ENCODE measurements at regions not wholly inside any gene's neighbourhood (a gene's known extent, or its start where the extent isn't known, plus 50 kb on each side); places are given as distances from the start of the nearest gene placed in this dataset.

DNA sequence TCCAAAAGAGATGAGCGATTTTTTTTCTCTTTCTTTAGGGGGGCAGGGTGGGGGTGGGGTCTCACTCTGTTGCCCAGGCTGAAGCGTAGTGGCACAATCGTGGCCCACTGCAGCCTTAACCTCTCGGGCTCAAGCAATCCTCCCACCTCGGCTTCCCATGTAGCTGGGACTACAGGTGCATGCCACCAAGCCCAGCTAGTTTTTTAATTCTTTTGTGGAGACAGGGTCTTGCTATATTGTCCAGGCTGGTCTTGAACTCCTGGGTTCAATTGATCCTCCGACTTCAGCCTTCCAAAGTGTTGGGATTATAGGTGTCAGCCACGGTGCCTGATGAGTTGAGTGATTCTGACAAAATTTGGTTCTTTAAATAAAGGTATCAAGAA is 127.0 kb downstream of the ARRDC3 start:
- TF ChIP-seq POLR2A (IDR thresholded peaks at IDR 0.05): no peak
- TF ChIP-seq, protein P1, sequence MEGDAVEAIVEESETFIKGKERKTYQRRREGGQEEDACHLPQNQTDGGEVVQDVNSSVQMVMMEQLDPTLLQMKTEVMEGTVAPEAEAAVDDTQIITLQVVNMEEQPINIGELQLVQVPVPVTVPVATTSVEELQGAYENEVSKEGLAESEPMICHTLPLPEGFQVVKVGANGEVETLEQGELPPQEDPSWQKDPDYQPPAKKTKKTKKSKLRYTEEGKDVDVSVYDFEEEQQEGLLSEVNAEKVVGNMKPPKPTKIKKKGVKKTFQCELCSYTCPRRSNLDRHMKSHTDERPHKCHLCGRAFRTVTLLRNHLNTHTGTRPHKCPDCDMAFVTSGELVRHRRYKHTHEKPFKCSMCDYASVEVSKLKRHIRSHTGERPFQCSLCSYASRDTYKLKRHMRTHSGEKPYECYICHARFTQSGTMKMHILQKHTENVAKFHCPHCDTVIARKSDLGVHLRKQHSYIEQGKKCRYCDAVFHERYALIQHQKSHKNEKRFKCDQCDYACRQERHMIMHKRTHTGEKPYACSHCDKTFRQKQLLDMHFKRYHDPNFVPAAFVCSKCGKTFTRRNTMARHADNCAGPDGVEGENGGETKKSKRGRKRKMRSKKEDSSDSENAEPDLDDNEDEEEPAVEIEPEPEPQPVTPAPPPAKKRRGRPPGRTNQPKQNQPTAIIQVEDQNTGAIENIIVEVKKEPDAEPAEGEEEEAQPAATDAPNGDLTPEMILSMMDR (IDR thresholded peaks at IDR 0.05): no peak
